B cell (primary cell): ENCODE measurements at regions not wholly inside any gene's neighbourhood (a gene's known extent, or its start where the extent isn't known, plus 50 kb on each side); places are given as distances from the start of the nearest gene placed in this dataset.

Source experiments
- CTCF ChIP-seq: fragments of 200-600 bp; IDR thresholded peaks from one replicate; pipeline ENCODE4 v1.8.0; 2022; ENCODE audit warnings: antibody characterized with exemption, mild to moderate bottlenecking
- EZH2 ChIP-seq: IDR thresholded peaks from 2 replicates; pipeline ENCODE4 v1.6.1; 2012; ENCODE audit warnings: borderline replicate concordance, low read depth, mild to moderate bottlenecking, moderate library complexity, low read length; ENCODE audit not compliant: insufficient read depth, poor library complexity, severe bottlenecking

DNA sequence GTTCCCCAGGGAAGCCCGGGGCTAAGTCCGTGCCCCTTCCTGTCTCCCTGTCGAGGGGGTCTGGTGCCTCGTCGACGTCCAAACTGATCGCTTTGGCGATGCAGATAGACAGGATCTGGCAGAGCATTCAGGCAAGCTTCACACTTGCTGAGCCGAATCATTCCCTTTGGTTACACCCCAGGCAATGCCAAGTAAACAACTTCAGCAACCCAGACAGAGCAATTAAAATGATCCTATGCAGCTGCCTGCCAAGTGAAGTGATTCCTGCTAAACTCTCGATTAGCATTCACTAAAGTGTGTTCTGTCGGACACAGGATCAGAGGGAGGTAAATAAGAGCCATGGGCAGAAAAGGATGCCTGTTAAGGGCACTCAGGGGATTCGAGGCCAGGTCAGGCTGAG, 108.2 kb upstream of the RAB12 start:
- TF ChIP-seq CTCF (no peak), EZH2 (no peak)
